ENCODE measurements at regions not wholly inside any gene's neighbourhood (a gene's known extent, or its start where the extent isn't known, plus 50 kb on each side); places are given as distances from the start of the nearest gene placed in this dataset.

GRCh38 chr12:102759466-102759865 lies 157.6 kb downstream of the PAH start:
- no peak overlapping the region for H3K4me3 ChIP-seq
- TF ChIP-seq CTCF (IDR thresholded peaks at IDR 0.05 in 8 of 11, conservative IDR thresholded peaks at IDR 0.05 in 3 of 11) (no peak), POLR2A (IDR thresholded peaks at IDR 0.05) (no peak), POLR2AphosphoS5 (IDR thresholded peaks at IDR 0.05) (no peak)
- no peaks in the 10 kb centered on the region for H3K9me3 ChIP-seq
- H3K27me3 ChIP-seq (replicated peaks in 1 of 7) = peaks cover 0 to under 1% (median 0%) of the 10 kb centered on the region in 7 donors
- intact Hi-C loops (cut with DNase I; ENCODE audit: low total_unique reads) = no loop called here
- WGBS, 5 donors = 63 to 75% (median 72%) methylated on average over 2 of the region's 2 CpGs
- H3K27ac ChIP-seq = no peak overlapping the region
- no peaks in the 10 kb centered on the region for H3K4me1 ChIP-seq
- H3K36me3 ChIP-seq = no peaks in the 10 kb centered on the region
- DNase-seq = no peak

- Histone ChIP-seq H3K4me3 (no peak overlapping the region), H3K27ac (no peak overlapping the region), H3K27me3 (replicated peaks in 1 of 7) (peaks cover 0 to 10% (median 0%) of the 10 kb centered on the region in 7 donors), H3K4me1 (no peaks in the 10 kb centered on the region), H3K9me3 (no peaks in the 10 kb centered on the region), H3K36me3 (no peaks in the 10 kb centered on the region)
- intact Hi-C loops (cut with DNase I; ENCODE audit: low total_unique reads) = no loop called here
- WGBS, 5 donors = 78 to 95% (median 87%) methylated on average over 1 of the region's 1 CpG
- TF ChIP-seq POLR2A (IDR thresholded peaks at IDR 0.05) (no peak), POLR2AphosphoS5 (IDR thresholded peaks at IDR 0.05) (no peak), CTCF (IDR thresholded peaks at IDR 0.05 in 8 of 11, conservative IDR thresholded peaks at IDR 0.05 in 3 of 11) (no peak)
- no peak for DNase-seq
These were observed 159.2 kb downstream of the PAH start for GRCh38 chr12:102757882-102758226.

GRCh38 chr12:102757154-102757881 lies 159.7 kb downstream of the PAH start:
- H3K4me1 ChIP-seq = no peaks in the 10 kb centered on the region
- no peak overlapping the region for H3K27ac ChIP-seq
- H3K36me3 ChIP-seq = no peaks in the 10 kb centered on the region
- intact Hi-C loops (cut with DNase I; ENCODE audit: low total_unique reads) = no loop called here
- no peak overlapping the region for H3K4me3 ChIP-seq
- H3K9me3 ChIP-seq = no peaks in the 10 kb centered on the region
- peaks cover 0 to 10% (median 0%) of the 10 kb centered on the region in 7 donors for H3K27me3 ChIP-seq (replicated peaks in 1 of 7)
- WGBS, 5 donors = 76 to 85% (median 80%) methylated on average over 8 of the region's 8 CpGs
- no peak for DNase-seq
- TF ChIP-seq CTCF (IDR thresholded peaks at IDR 0.05 in 8 of 11, conservative IDR thresholded peaks at IDR 0.05 in 3 of 11) (no peak), POLR2AphosphoS5 (IDR thresholded peaks at IDR 0.05) (no peak), POLR2A (IDR thresholded peaks at IDR 0.05) (no peak)

GRCh38 chr12:102756530-102756929 lies 160.5 kb downstream of the PAH start:
- DNase-seq = no peak
- Histone ChIP-seq H3K9me3 (no peaks in the 10 kb centered on the region), H3K36me3 (no peaks in the 10 kb centered on the region), H3K4me3 (no peak overlapping the region), H3K4me1 (no peaks in the 10 kb centered on the region), H3K27me3 (replicated peaks in 1 of 7) (peaks cover 0 to 10% (median 0%) of the 10 kb centered on the region in 7 donors), H3K27ac (no peak overlapping the region)
- WGBS, 5 donors = 57 to 81% (median 71%) methylated on average over 3 of the region's 3 CpGs
- TF ChIP-seq CTCF (IDR thresholded peaks at IDR 0.05 in 8 of 11, conservative IDR thresholded peaks at IDR 0.05 in 3 of 11) = no peak
- no peak for TF ChIP-seq POLR2A (IDR thresholded peaks at IDR 0.05)
- intact Hi-C loops (cut with DNase I; ENCODE audit: low total_unique reads) = no loop called here
